SU-DHL-6 (cell line): ENCODE measurements at regions not wholly inside any gene's neighbourhood (a gene's known extent, or its start where the extent isn't known, plus 50 kb on each side); places are given as distances from the start of the nearest gene placed in this dataset.

ENCODE experiments used
- H2AFZ ChIP-seq: fragments of 200-600 bp; sonication (generic); 2 replicates; pipeline ENCODE4 v1.6.1; 2014; ENCODE audit warnings: low read depth, mild to moderate bottlenecking, moderate library complexity, mixed read lengths, antibody characterized with exemption, low read length; ENCODE audit not compliant: severe bottlenecking
- H3F3A ChIP-seq: fragments of 200-600 bp; shearing (Covaris generic); 2 replicates; pipeline ENCODE4 v1.6.0; 2016; ENCODE audit warnings: antibody characterized with exemption, mild to moderate bottlenecking; ENCODE audit not compliant: insufficient read depth
- H3K27ac ChIP-seq: fragments of 200-600 bp; sonication (generic); 2 replicates; pipeline ENCODE4 v1.5.1; 2016; ENCODE audit warnings: low read depth, mild to moderate bottlenecking, low read length, moderate library complexity, mixed read lengths
- H3K27me3 ChIP-seq: fragments of 200-600 bp; sonication (generic), shearing (Covaris generic); 2 replicates; pipeline ENCODE4 v1.6.0; 2014; ENCODE audit warnings: mild to moderate bottlenecking, low read length
- H3K36me3 ChIP-seq: fragments of 200-600 bp; sonication (generic); 2 replicates; pipeline ENCODE4 v1.6.1; 2014; ENCODE audit warnings: mild to moderate bottlenecking, low read length, mixed read lengths
- H3K4me2 ChIP-seq: fragments of 300-600, 200-600 bp; shearing (Covaris generic), sonication (generic); 2 replicates; pipeline ENCODE4 v1.6.0; 2014; ENCODE audit warnings: low read length, low read depth, mild to moderate bottlenecking; ENCODE audit not compliant: poor library complexity, severe bottlenecking
- H3K4me3 ChIP-seq: fragments of 200-600 bp; sonication (generic); 2 replicates; pipeline ENCODE4 v1.5.1; 2014; ENCODE audit warnings: antibody characterized with exemption, low read length, mild to moderate bottlenecking, mixed read lengths; ENCODE audit not compliant: insufficient read depth, poor library complexity, severe bottlenecking
- H3K79me2 ChIP-seq: fragments of 200-600 bp; sonication (generic); 2 replicates; pipeline ENCODE4 v1.6.1; 2014; ENCODE audit warnings: mild to moderate bottlenecking, low read length, moderate library complexity; ENCODE audit not compliant: insufficient read depth
- H3K9ac ChIP-seq: fragments of 200-600 bp; sonication (generic); 2 replicates; pipeline ENCODE4 v1.7.0; 2014; ENCODE audit warnings: mild to moderate bottlenecking, low read length
- H3K9me2 ChIP-seq: fragments of 200-600 bp; sonication (generic); replicated peaks from 2 replicates; pipeline ENCODE4 v1.6.1; 2014; ENCODE audit warnings: low read length; ENCODE audit not compliant: insufficient read depth
- H3K9me3 ChIP-seq: fragments of 200-600 bp; sonication (generic); 2 replicates; pipeline ENCODE4 v1.6.1; 2014; ENCODE audit warnings: low read length, mixed read lengths; ENCODE audit not compliant: insufficient read depth
- H4K20me1 ChIP-seq: fragments of 200-600 bp; sonication (generic); 2 replicates; pipeline ENCODE4 v1.6.1; 2014; ENCODE audit warnings: low read depth, mild to moderate bottlenecking, antibody characterized with exemption, low read length, moderate library complexity, mixed read lengths
- EZH2phosphoT487 ChIP-seq: fragments of 200-600 bp; sonication (generic), shearing (Covaris generic); conservative IDR thresholded peaks from 2 replicates; pipeline ENCODE4 v1.6.1; 2018; ENCODE audit warnings: mild to moderate bottlenecking, antibody characterized with exemption, low read length, moderate library complexity, mixed read lengths
- TF ChIP-seq, protein P1 (sequence below): fragments of 200-600 bp; sonication (generic); IDR thresholded peaks from one replicate; pipeline ENCODE4 v1.5.1; 2017; ENCODE audit warnings: antibody characterized with exemption, mild to moderate bottlenecking, low read length, moderate library complexity; ENCODE audit not compliant: insufficient read depth, poor library complexity, severe bottlenecking

DNA sequence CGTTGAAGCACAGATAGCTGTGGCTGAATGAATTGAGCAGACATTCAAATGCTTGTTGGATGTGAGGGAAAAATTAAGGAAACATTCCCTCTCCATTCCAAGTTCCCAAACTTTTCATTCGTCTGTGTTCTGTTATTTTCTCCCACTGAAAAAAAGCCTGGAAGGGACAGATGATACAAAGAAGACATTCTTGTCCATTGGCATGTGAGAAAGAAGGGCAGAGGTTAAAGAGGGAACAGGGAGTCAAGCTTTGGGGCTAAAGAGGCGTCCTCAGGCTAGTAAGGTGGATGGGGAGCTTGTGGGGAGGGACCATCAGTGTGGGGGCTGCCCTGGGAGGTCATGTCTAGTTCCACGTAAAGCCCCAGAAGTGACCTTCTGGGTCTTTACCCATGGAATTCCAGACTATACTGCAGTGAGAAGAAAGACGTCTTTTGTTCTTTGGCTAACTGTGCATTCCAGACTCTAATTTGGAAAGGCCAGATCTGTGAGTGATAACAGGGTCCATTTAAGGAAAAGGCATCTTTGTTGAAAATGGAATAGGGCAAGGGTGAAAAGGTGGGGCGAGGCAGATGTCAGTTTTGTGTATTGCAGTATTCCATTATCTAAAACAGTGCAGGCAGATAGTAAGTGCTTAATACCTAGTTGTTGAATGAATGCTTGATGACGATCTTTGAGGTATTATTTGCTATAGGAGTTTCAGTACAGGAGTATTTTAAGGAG lies 117.5 kb downstream of the SOX4 start:
- no peak overlapping the region for H2AFZ ChIP-seq
- no peak overlapping the region for H3K4me3 ChIP-seq
- H3K9ac ChIP-seq: no peak overlapping the region
- H3K9me3 ChIP-seq: no peaks in the 10 kb centered on the region
- H3K79me2 ChIP-seq: no peaks in the 10 kb centered on the region
- H4K20me1 ChIP-seq: no peaks in the 10 kb centered on the region
- no peaks in the 10 kb centered on the region for H3K36me3 ChIP-seq
- no peaks in the 10 kb centered on the region for H3K27me3 ChIP-seq
- no peaks in the 10 kb centered on the region for H3F3A ChIP-seq
- H3K27ac ChIP-seq: no peak overlapping the region
- H3K9me2 ChIP-seq: no peaks in the 10 kb centered on the region
- TF ChIP-seq EZH2phosphoT487: no peak
- TF ChIP-seq, protein P1, sequence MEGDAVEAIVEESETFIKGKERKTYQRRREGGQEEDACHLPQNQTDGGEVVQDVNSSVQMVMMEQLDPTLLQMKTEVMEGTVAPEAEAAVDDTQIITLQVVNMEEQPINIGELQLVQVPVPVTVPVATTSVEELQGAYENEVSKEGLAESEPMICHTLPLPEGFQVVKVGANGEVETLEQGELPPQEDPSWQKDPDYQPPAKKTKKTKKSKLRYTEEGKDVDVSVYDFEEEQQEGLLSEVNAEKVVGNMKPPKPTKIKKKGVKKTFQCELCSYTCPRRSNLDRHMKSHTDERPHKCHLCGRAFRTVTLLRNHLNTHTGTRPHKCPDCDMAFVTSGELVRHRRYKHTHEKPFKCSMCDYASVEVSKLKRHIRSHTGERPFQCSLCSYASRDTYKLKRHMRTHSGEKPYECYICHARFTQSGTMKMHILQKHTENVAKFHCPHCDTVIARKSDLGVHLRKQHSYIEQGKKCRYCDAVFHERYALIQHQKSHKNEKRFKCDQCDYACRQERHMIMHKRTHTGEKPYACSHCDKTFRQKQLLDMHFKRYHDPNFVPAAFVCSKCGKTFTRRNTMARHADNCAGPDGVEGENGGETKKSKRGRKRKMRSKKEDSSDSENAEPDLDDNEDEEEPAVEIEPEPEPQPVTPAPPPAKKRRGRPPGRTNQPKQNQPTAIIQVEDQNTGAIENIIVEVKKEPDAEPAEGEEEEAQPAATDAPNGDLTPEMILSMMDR: no peak
- H3K4me2 ChIP-seq: no peak overlapping the region

DNA sequence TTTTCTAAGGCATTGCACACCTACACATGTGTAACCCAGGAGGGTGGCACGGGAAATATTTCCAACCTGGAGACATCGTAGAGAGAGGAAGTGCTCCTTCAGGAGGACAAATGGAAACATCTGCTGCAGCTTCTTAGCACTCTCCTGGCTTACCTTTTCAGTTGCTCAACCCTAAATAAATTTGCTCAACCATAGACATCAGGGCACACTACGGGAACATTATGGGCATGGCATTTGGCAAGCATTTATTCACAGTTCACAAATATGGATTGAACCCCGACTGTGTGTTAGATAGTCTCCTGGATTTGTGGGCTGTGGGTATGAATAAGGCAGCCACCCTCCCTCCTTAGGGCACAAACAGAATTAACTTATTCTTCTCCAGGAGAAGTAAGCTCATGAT lies 118.7 kb downstream of the SOX4 start:
- TF ChIP-seq, protein P1: no peak
- no peak for TF ChIP-seq EZH2phosphoT487
- H3K9me3 ChIP-seq: no peaks in the 10 kb centered on the region
- H3K9ac ChIP-seq: no peak overlapping the region
- no peaks in the 10 kb centered on the region for H3K36me3 ChIP-seq
- H3K9me2 ChIP-seq: no peaks in the 10 kb centered on the region
- H3K4me2 ChIP-seq: no peak overlapping the region
- no peak overlapping the region for H3K4me3 ChIP-seq
- no peaks in the 10 kb centered on the region for H3K27me3 ChIP-seq
- H4K20me1 ChIP-seq: no peaks in the 10 kb centered on the region
- H3K79me2 ChIP-seq: no peaks in the 10 kb centered on the region
- H3F3A ChIP-seq: no peaks in the 10 kb centered on the region
- H2AFZ ChIP-seq: no peak overlapping the region
- no peak overlapping the region for H3K27ac ChIP-seq

DNA sequence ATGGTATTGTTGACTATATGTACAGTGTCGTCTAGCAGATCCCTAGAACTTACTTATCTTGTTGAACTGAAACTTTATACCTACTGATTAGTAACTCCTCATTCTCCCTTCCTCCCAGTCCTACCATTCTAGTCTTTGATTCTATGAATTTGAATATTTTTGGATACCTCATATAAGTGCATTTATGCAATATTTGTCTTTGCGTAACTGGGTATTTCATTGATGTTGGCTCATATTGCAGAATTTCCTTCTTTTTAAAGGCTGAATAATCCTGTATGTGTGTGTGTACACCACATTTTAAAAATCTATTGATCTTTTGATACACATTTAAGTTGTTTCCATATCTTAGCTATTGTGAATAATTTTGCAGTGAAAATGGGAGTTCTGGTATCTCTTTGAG lies 119.9 kb downstream of the SOX4 start:
- Histone ChIP-seq H3K27ac (no peak overlapping the region), H3K79me2 (no peaks in the 10 kb centered on the region), H3F3A (no peaks in the 10 kb centered on the region), H2AFZ (no peak overlapping the region), H3K9me2 (no peaks in the 10 kb centered on the region), H3K4me2 (no peak overlapping the region), H4K20me1 (no peaks in the 10 kb centered on the region), H3K9ac (no peak overlapping the region), H3K9me3 (no peaks in the 10 kb centered on the region), H3K27me3 (no peaks in the 10 kb centered on the region), H3K36me3 (no peaks in the 10 kb centered on the region), H3K4me3 (no peak overlapping the region)
- TF ChIP-seq, protein P1: no peak
- no peak for TF ChIP-seq EZH2phosphoT487
